ENCODE measurements at regions not wholly inside any gene's neighbourhood (a gene's known extent, or its start where the extent isn't known, plus 50 kb on each side); places are given as distances from the start of the nearest gene placed in this dataset.

DNA sequence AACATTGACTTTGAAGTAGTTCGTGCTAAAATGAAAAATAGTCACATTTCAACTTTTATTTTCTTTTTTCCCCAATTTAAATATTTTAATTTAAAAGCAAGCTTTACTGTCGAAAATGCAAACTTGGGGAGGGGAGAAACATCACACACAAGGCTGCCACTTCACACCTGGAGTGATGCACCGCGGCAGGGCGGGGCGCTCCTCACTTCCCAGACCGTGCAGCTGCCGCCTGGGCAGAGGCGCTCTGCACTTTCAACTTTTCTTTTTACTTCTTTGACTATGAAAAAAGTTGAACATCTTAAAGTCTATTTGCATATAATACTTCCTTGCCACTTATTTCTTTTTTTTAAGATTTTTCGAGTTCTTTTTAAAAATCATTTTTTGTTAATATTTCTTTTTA is 993.3 kb upstream of the GJE1 start:
- Histone ChIP-seq H3K4me3 (no peak overlapping the region), H3K27ac (no peak overlapping the region), H3K9me3 (no peaks in the 10 kb centered on the region), H3K27me3 (replicated peaks; ENCODE audit: insufficient read depth) (no peaks in the 10 kb centered on the region), H3K36me3 (no peaks in the 10 kb centered on the region), H3K4me1 (replicated peaks) (no peaks in the 10 kb centered on the region)
- DNase-seq (ENCODE audit: low spot score), result no peak
- 95% methylated on average over 10 of the region's 10 CpGs for WGBS
- intact Hi-C loops (cut with DNase I), result no loop called here
- TF ChIP-seq POLR2AphosphoS5 (IDR thresholded peaks at IDR 0.05), result no peak
- TF ChIP-seq POLR2A (IDR thresholded peaks at IDR 0.05), result no peak

DNA sequence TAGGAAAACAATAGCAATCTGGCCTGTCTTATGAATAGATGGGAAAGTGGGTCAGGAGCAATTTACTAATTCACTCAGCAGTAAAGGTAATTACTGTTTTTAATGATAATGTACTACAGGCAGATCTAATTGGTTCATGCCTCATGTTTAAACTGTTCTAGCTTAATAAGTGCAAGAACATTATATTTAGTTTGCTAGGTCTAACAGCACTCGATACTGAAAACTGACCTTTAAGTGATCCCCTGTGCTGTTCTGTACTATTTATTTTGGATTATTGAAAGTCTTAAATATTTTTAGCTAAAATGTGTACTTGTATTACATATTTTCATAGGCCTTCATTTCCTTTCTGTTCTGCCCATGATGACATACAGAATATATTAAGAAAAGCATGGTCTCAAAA is 998.0 kb upstream of the GJE1 start:
- intact Hi-C loops (cut with DNase I), result no loop called here
- H3K4me1 ChIP-seq (replicated peaks), result no peaks in the 10 kb centered on the region
- H3K27me3 ChIP-seq (replicated peaks; ENCODE audit: insufficient read depth), result no peaks in the 10 kb centered on the region
- TF ChIP-seq, protein P1, sequence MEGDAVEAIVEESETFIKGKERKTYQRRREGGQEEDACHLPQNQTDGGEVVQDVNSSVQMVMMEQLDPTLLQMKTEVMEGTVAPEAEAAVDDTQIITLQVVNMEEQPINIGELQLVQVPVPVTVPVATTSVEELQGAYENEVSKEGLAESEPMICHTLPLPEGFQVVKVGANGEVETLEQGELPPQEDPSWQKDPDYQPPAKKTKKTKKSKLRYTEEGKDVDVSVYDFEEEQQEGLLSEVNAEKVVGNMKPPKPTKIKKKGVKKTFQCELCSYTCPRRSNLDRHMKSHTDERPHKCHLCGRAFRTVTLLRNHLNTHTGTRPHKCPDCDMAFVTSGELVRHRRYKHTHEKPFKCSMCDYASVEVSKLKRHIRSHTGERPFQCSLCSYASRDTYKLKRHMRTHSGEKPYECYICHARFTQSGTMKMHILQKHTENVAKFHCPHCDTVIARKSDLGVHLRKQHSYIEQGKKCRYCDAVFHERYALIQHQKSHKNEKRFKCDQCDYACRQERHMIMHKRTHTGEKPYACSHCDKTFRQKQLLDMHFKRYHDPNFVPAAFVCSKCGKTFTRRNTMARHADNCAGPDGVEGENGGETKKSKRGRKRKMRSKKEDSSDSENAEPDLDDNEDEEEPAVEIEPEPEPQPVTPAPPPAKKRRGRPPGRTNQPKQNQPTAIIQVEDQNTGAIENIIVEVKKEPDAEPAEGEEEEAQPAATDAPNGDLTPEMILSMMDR (IDR thresholded peaks at IDR 0.05), result no peak
- no peak for TF ChIP-seq POLR2A (IDR thresholded peaks at IDR 0.05)
- no peak for TF ChIP-seq POLR2AphosphoS5 (IDR thresholded peaks at IDR 0.05)
- H3K4me3 ChIP-seq, result no peak overlapping the region
- no peak for DNase-seq (ENCODE audit: low spot score)
- H3K27ac ChIP-seq, result no peak overlapping the region
- no peaks in the 10 kb centered on the region for H3K36me3 ChIP-seq
- no peaks in the 10 kb centered on the region for H3K9me3 ChIP-seq
- 27% methylated on average over 1 of the region's 1 CpG for WGBS

DNA sequence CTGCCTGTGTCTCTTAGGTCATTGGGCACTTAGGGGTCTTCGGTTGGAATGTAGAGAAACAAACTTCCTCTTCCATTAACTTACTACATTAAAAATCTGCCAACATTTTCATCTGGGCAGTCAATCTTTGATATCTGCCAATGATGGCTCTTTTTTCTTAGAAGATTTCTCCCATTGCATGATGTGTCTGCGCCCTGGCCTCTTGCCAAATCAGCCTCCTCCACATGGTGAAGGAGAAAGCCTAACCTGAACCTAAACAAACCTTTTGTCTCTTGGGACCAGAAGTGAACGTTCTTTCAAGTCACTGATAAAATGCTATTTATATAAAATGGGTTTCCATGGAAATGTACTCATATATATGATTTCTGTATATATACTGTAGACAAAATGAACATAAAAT is 998.9 kb upstream of the GJE1 start:
- intact Hi-C loops (cut with DNase I), result no loop called here
- H3K27me3 ChIP-seq (replicated peaks; ENCODE audit: insufficient read depth), result no peaks in the 10 kb centered on the region
- H3K4me1 ChIP-seq (replicated peaks), result no peaks in the 10 kb centered on the region
- H3K4me3 ChIP-seq, result no peak overlapping the region
- no peak for DNase-seq (ENCODE audit: low spot score)
- WGBS, result 78% methylated on average over 3 of the region's 3 CpGs
- H3K27ac ChIP-seq, result no peak overlapping the region
- TF ChIP-seq POLR2AphosphoS5 (IDR thresholded peaks at IDR 0.05), result no peak
- TF ChIP-seq, protein P1 (IDR thresholded peaks at IDR 0.05), result no peak
- no peak for TF ChIP-seq POLR2A (IDR thresholded peaks at IDR 0.05)
- no peaks in the 10 kb centered on the region for H3K36me3 ChIP-seq
- no peaks in the 10 kb centered on the region for H3K9me3 ChIP-seq

DNA sequence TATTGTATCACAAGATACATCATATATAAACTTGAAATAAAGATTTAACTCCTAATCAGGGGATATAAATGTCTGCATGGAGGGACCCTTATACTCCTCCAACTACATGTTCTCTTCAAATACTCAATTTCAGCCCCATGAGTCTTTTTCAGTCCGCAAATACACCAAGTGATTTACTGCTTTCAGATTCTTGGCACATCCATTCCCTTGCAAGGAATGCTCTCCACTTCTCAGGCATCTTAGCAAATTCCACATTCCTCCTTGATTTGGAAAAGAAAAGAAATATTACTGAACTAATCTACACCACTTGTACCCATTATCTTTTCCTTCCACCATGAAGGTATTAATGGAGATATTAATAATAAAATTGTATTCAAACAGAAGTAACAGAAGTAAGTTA is 999.4 kb upstream of the GJE1 start:
- no peak for DNase-seq (ENCODE audit: low spot score)
- H3K36me3 ChIP-seq, result no peaks in the 10 kb centered on the region
- H3K27ac ChIP-seq, result no peak overlapping the region
- WGBS, result 68% methylated on average over 1 of the region's 1 CpG
- TF ChIP-seq POLR2AphosphoS5 (IDR thresholded peaks at IDR 0.05) (no peak), POLR2A (IDR thresholded peaks at IDR 0.05) (no peak)
- TF ChIP-seq, protein P1 (IDR thresholded peaks at IDR 0.05), result no peak
- no peaks in the 10 kb centered on the region for H3K4me1 ChIP-seq (replicated peaks)
- no peak overlapping the region for H3K4me3 ChIP-seq
- H3K27me3 ChIP-seq (replicated peaks; ENCODE audit: insufficient read depth), result no peaks in the 10 kb centered on the region
- no peaks in the 10 kb centered on the region for H3K9me3 ChIP-seq
- intact Hi-C loops (cut with DNase I), result no loop called here

DNA sequence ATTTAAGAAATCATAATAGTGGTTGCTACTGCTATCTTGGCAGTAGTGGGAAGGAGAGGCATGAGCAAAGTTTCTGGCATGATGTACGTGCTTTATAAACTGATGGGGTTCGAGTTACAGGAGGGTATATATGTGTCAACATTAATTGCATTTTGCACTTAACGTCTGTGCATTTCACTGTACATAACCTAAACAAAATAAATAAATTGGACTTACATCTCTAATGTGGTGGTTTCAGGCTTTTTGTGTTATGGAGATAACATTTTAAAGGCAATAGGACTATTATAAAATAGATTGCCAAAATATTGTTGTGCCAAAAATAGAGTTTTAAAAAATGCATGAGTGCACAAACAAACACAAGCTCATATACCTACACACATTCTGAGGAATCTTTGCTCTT is 1001.1 kb upstream of the GJE1 start:
- H3K36me3 ChIP-seq, result no peaks in the 10 kb centered on the region
- no peak overlapping the region for H3K4me3 ChIP-seq

More for the DNA sequence above, 1001.1 kb upstream of the GJE1 start:
- WGBS, result 49% methylated on average over 3 of the region's 3 CpGs
- TF ChIP-seq POLR2A (IDR thresholded peaks at IDR 0.05), result no peak
- TF ChIP-seq POLR2AphosphoS5 (IDR thresholded peaks at IDR 0.05), result no peak
- TF ChIP-seq, protein P1 (IDR thresholded peaks at IDR 0.05), result no peak
- H3K4me1 ChIP-seq (replicated peaks), result no peaks in the 10 kb centered on the region
- no peaks in the 10 kb centered on the region for H3K27me3 ChIP-seq (replicated peaks; ENCODE audit: insufficient read depth)
- intact Hi-C loops (cut with DNase I), result no loop called here
- no peaks in the 10 kb centered on the region for H3K9me3 ChIP-seq
- H3K27ac ChIP-seq, result no peak overlapping the region
- no peak for DNase-seq (ENCODE audit: low spot score)
